HG03159 (cell line): ENCODE measurements at regions not wholly inside any gene's neighbourhood (a gene's known extent, or its start where the extent isn't known, plus 50 kb on each side); places are given as distances from the start of the nearest gene placed in this dataset.
"Not testable (repeated sequence)": the region's sequence is repeated elsewhere in the genome, so short reads cannot be mapped to it uniquely, and the experiment has no call there.

Experiments used
- ATAC-seq: cut with Tn5 transposase; IDR thresholded peaks from one replicate; pipeline ENCODE4 v1.9.1; 2021; ENCODE audit warnings: mild to moderate bottlenecking, moderate library complexity; ENCODE audit not compliant: unreplicated experiment

DNA sequence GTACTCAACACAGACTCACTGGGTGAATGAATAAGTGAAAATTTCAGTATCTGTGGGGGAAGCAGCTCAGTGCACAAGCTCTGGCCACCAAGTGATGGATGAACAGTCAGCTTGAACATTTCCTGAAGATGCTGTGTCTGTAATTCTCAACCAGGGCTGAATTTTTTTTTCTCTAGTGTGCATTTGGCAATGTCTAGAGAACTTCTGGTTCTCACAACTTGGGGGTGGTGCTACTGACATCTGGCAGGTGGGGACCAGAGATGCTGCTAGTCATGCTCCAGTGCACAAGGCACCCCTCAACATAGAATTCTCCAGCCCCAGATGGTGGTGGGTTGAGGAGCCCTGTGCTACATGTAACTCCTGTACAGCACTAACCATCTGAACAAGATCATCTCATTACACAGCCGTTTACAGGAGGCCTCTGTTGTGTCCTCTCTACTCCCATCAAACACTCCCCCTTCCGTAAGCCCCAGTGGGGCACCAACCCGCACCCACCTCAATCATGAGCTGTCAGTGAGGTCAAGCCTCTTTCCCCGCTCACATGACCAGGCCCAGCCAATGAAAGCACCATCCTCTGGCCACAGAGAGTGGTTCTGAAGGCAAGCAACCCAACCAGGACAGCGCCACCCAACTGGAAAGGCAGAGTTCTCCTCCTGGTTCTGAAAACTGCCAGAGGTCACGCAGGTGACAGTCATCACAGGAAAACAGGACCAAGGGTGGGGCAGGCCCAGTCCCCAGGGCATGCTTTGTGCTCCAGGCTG lies 103.9 kb upstream of the PMEPA1 start:
- no peak for ATAC-seq

DNA sequence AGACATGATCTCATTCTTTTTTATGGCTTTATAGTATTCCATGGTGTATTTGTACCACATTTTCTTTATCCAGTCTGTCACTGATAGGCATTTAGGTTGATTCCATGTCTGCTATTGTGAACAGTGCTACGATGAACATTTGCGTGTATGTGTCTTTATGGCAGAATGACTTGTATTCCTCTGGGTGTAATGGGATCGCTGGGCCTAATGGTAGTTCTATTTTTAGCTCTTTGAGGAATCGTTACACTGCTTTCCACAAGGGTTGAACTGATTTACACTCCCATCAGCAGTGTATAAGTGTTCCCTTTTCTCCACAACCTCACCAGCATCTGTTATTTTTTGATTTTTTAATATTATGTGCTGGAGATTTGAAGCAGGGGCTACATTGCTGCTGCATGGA lies 102.8 kb upstream of the PMEPA1 start:
- ATAC-seq = not testable (repeated sequence)

DNA sequence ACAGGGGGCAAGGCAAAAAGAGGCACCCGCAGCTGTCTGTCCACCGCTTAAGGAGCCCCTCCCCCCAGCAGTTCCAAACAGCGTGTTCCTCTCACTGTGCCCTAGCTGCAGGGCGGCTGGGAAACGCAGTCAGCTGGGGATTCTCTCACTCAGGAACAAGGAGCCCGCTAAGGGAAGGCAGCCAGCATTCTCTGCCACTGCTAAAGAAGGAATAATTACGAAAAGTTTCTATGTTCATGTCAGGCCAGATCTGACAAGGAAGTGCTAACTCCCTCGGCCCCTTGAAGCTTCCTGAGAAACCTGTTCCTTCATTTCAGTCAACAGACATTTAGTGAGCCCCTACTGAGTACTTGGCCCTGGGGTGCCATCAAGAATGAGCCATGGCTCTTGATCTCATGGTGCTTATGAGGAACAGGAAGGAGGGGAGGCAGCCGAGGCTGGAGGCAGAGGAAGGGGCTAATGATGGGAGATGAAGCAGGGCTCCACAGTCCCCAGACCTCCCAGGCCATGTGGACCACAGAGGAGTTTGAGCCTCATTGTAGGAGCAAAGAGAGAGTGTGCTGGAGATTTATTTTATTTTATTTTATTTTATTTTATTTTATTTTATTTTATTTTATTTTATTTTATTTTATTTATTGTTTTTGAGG lies 101.7 kb upstream of the PMEPA1 start:
- ATAC-seq = no peak

DNA sequence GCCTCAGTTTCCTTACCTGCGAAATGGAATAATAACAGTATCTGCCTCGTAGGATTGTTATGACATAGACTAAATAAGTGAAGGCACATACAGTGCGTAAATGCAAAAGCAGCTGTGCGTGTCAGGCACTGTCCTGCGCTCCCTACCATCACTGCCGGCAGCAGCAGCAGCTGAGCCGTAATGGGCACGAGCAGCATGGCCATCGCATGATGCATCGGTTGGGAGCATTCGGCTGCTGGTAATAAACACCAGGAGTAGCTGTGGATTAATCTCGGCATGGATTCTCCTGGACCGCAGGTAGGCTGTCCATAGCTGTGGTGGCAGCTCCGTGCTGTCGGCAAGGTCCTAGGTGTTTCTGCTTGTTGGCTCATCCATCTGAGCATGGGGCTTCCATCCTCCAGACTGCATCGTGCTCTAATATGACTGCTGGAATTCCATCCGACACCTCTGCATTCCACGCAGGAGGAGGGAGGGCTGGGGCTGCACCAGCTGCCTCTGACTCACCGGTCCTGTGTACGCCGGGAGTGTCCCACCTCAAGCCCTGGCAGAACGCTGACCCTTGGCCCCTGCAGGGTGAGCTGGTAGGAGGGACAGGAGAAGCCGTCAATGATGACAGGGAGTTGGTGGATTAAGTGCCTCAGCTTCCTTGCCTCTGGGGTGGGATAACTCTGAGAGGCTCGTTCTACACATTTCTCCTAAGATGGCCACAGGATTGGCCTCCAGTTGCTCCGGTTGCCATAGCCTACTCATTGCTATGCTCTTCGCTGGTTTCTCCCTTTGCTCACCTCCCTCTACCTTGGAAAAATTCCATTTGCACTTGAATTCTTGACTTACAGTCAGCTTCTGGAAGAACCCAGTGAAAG lies 100.9 kb upstream of the PMEPA1 start:
- ATAC-seq = no peak

DNA sequence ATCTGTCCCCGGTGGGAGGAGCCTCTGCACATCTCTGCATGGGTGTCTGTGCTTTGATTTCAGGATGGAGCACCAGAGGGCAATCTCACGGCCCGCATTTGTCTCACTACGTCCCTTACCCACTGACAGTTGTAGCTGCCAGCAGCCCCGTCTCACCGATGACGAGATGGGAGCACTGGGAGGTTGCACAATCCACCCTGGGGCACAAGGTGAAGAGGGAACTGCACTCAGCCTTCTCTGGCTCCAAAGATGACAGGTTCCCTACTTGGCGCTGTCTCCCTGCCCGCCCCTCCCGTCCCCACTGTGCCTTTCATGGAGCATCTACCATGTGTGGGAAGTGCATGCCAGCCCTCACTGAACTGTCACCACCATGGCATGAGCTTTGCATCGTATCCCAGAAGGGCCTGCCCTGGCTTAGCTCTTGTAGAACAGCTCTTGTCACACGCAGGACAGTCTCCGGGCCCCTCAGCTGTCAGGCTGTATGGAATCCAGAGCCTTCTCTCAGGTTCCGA lies 99.9 kb upstream of the PMEPA1 start:
- no peak for ATAC-seq

DNA sequence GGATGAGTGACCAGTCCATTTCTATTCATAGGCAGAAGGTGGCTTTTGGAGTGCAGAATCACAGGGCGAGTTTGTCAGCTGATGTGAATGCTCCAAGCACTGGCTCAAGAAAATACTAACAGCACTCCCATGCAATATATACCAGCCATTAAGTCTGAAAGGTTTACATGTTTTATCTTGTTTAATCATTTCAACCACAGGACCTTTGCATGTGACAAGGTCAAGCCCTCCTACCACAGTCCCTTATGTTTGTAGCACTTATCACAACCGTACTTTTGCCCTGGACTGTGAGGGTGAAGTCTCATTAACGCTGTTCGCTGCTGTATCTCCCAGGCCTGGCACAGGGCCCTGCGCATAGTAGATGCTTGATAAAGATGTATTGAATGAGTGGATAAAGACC lies 99.3 kb upstream of the PMEPA1 start:
- no peak for ATAC-seq

DNA sequence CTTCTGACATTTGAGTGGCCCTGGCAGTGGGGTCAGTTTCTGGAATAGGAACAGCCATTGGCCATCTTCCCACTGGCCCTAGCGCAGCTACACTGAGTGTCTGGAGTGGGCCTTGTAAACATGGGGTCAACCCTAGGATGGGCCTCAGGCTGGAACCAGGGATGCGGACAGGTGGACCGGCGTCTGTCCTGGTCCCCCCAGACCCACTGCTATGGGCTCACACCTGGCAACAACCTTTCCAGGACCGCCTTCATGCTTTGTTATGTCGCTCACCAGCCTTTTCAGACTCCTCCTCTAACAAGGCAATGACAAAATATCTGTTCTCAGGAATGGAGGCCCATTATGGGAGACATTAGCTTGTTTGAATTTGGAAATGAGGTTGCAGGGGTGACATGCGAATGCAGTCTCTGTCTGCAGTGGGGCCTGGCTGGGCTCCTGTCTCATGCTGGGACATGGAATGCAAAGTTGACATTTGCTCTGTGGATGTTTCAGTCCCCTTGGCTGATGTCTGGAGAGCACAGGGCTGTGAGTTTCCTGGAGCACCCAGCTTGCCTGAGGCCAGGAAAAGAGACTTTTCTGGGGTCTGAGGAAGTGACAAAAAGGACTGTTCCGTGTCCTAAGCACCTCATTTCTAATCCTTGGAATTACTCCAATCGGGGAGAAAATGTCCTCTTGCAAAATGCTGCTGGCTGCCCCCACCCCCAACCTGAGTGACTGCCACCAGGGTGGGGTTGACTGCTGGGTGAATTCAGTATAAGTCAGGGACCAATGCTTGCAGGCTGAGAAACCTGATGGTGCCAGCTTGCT lies 98.7 kb upstream of the PMEPA1 start:
- ATAC-seq = no peak

DNA sequence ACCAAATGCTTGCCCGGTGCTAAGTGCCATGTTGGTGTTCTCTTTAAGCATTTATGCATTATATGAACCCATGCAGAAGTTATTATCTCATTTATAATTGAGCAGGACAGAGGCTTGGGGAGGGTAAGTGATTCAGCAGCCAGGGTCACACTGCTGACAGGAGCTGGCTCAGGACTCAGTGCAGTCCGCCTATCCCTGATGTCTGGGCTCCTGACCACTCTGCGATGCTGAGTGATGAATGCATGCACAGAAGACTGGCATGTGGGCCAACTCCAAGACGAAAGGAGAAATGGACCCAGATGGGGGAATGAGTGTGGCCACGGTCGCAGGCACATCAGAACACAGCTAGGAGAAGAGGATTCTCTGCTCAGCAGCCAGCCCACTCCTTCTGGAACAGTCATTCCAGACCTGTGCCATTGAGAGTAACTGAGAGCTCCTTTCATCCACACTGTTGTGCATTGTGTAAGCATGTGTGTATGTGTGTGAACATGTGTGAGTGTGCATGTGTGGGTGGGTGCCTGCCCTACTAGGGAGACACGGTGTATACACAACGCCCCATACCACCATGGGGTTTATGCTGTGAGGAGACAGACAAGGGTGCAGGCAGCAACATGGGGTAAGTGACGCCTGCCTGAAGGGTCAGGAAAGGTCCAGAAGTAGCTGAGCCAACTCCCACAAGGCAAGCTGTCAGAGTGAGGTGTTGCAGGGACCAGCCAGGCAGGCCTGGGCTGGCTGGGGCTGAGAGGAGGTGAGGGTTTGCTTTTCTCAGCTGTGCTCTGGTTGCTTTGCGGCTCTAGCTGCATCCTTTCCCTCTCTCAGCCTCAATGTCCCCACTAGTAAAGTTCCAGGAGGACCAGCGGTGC lies 97.8 kb upstream of the PMEPA1 start:
- ATAC-seq = no peak

DNA sequence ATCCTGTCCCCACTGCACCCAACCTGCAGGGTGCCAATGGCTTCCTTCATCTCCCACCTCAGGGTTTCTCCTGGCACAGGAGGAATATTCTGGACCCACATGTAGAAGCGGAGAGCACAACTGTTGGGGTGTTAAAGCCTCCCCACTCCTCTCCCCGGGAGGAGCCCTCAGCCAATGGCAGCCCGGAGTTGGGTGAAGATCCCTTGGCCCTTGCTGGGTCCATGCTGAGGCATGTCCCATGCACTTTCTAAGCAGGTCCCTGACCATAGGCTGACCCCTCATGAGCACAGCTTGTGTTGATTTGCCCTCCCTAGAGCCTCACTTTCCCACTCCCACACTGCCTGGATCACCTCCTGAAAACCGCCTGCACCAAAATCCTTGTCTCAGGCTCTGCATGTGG lies 97.2 kb upstream of the PMEPA1 start:
- no peak for ATAC-seq

DNA sequence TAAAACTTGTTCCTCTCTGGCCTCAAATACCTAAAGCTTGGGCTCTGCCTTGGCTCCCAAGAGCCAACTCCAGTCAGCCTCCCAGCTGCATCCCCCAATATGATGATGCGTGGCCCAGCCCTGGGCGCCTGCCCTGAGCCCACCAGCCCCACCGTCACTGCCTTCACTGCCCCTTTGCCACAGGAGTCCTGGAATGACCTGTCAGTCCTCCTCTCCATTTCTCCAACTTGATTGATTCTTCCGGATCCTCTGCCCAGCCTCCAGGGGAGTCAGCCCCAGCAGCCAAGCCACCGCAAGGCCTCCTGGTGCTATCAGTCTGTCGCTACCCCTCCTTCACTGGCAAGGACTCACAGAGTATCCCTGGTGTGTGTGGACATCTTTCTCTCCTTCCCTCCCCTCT lies 96.7 kb upstream of the PMEPA1 start:
- no peak for ATAC-seq

DNA sequence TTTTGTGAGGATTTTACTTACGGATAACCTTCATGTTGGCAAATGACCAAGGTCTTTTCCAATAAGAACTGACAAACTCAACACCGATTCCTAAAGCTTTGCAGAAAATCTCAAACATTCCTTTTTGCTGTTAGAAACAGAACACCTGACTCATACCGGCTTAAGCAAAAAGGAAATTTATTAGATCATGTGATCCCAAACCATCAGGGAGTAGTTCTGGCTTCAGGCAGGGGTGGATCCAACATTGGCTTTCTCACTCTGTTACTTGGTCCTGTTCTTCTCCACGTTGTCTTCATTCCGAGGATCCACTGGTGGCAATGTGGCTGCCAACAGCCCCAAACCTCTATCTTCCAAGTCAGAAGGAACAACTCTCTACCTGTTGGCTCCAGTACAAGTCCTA lies 95.9 kb upstream of the PMEPA1 start:
- ATAC-seq = no peak

DNA sequence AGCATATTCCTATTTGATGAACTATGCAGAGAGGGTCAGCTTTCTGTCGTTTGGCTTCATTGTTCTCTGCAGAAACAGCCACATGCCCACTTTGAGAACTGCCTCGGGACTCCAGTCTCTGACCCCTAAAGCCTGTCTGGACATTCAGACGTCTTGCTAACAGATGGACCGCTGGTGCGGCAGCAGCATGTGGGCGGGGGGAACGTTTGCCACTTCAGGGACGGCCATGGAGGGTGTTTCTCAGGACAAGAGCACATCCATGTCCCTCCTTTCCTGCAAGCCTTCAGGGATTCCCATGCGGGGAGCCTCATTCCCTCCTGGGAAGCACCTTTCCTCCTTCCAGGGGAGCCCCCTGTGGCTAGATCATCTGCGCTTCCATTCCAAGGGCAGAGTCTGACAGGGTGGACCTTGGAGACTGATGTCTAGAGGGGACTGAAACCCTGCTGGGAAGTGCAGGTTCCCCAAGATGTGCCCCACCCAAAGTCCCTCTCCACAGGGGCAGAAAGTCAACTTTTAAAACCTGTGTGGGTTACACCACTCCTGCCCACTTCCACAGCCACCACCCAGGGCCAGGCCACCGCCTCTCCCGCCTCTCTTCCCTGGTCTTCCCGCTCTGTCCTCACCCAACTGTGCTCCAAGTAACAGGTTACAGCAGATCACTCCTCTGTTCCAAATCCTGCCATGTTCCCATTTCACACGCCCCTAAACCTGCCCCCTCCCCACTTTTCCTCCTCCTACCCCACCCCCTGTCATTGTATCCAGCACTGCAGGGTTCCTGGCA lies 94.8 kb upstream of the PMEPA1 start:
- no peak for ATAC-seq

DNA sequence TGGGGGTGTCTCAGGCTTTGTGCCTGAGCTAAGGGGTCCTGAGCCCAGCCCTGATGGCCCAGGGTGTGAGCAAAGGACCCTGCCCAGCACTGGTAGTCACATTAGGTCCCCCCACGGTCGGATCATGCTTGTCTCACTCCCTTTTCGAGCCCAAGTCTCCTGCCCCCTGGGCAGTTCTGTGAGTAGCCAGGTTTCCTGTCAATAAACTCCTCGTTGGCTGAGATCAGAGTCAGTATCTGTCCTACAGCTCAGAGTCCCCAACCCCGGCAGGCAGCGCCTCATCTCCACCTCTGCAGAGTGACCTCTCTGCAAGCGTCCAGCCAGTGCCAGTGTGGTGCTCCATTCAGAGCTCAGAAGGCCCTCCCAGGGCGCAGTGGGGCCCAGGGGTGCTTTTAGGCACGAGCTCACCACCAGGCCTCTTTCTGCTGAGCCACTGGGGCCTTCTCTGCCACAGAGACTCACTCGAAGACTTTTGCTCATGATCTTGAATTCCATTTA lies 93.7 kb upstream of the PMEPA1 start:
- no peak for ATAC-seq

DNA sequence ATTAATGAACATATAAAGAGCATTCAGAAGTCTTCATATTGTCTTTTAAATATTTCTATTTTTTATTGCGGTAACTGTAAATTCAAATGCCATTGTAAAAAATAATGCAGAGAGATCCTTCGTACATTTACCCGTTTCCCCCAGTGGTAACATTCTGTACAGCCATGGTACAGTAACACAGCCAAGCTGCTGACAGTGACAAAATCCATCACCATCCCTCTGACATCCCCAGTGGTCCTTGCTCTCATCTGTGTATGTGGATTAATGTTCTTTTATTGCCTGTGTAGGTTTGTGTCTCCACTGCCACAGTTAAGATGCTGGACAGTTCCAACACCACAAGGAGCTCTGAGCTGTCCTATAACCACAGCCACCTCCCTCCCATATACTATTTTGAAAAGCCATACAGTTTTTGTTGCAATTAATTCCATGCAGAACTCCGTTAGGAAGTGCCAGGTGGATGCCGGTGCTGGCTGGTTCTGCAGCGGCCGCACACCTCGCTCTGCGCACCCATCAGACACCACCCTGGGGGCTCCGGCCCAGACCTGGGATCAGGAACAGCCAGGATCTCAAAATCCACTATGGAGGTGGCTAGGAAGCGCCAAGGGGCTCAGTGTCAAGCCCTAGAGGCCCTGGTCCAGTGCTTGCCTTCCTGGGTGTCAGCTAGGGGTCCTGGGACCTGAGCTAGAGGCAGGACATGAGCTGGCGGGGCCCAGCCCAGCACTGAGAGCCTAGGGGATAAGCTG lies 93.1 kb upstream of the PMEPA1 start:
- ATAC-seq = no peak

DNA sequence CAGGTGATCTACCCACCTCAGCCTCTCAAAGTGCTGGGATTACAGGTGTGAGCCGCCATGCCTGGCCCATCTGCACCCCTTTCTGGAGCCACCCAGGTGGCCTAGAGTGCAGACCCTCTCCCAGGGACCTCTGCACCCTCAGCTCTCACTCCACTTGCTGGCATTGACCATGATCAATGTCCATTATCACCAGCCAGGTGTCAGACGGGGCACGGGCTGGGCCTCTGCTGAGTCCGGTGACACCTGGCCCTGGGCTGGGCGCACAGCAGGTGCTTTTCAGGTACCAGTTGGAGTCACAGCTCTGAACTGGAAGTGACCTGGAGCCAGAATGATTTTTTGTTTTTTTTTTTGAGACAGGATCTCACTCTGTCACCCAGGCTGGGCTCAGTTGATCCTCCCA lies 91.8 kb upstream of the PMEPA1 start:
- ATAC-seq = no peak

DNA sequence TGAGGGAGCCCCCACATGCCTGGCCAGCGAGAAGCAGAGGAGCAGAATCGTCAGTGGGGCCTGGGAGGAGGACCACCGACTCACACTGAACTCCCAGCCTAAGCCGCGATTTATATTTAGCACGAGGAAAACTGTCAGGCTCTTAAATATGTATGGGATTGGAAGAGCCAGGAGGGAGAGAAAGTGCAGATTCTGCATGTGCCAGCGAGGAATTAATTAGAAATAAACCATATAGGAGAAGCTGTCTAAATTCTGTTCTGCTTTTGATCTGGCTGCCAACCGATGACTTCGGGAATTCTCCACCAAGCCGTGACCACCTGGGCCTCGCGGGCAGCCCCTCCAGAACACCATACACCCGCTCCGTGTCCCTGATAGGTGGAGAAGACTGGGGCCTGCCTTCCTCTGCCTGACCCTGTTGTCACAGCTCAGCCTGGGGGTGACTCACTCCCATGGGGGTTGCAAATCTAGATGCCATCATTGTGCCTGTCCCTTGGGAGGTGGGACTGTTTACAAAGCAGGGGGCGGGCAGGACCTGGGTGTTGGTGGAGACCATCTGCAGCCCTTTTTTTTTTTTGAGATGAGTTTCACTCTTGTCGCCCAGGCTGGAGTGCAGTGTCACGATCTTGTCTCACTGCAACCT lies 91.1 kb upstream of the PMEPA1 start:
- ATAC-seq = no peak

DNA sequence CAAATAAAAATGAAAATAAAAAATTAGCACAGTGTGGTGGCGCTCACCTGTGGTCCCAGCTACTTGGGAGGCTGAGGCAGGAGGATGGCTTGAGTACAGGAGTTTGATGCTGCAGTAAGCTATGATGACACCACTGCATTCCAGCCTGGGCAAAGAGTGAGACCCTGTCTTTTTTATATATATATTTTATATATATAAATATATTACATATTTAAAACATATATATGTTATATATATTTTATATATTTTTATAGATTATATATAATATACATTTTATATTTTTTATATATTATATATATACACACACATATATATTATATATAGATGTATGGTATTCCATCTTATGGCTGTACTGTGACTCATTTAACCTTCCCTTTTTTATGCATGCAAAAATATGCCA lies 87.6 kb upstream of the PMEPA1 start:
- no peak for ATAC-seq
